Effector memory CD8-positive, alpha-beta T cell (primary cell): ENCODE measurements at regions not wholly inside any gene's neighbourhood (a gene's known extent, or its start where the extent isn't known, plus 50 kb on each side); places are given as distances from the start of the nearest gene placed in this dataset.

Experiments used
- ATAC-seq: fragments of 150-1000 bp; cut with Tn5 transposase; replicated peaks from 2 replicates; pipeline ENCODE4 v1.10.0; 2021; ENCODE audit warnings: mild to moderate bottlenecking, moderate library complexity
- DNase-seq, 3 experiments: peaks; one replicate each; pipeline ENCODE4 v3.0.0; 2021
- H3K27ac Mint-ChIP-seq, 2 donors: one replicate each; pipeline ENCODE4 v1.8.0; 2022; ENCODE audit warnings: mild to moderate bottlenecking in 2 of 2, mixed read lengths in 2 of 2, moderate library complexity in 2 of 2
- H3K27me3 Mint-ChIP-seq, 2 donors: one replicate each; pipeline ENCODE4 v1.8.0; 2022; ENCODE audit warnings: mixed read lengths in 2 of 2
- H3K36me3 Mint-ChIP-seq: one replicate; pipeline ENCODE4 v1.8.0; 2022; ENCODE audit warnings: mild to moderate bottlenecking, moderate library complexity, mixed read lengths; ENCODE audit not compliant: insufficient read depth
- H3K4me1 Mint-ChIP-seq, 2 donors: one replicate each; pipeline ENCODE4 v1.8.0; 2022; ENCODE audit warnings: low read depth in 2 of 2, mixed read lengths in 2 of 2
- H3K4me3 Mint-ChIP-seq, 2 donors: one replicate each; pipeline ENCODE4 v1.8.0; 2022; ENCODE audit warnings: mild to moderate bottlenecking in 2 of 2, mixed read lengths in 2 of 2, moderate library complexity in 2 of 2
- H3K9me3 Mint-ChIP-seq, 2 donors: one replicate each; pipeline ENCODE4 v1.8.0; 2022; ENCODE audit warnings: mixed read lengths in 2 of 2

GRCh38 chr12:98224584-98225221, 290.7 kb upstream of the TMPO start:
- no peak overlapping the region for H3K4me3 Mint-ChIP-seq
- H3K36me3 Mint-ChIP-seq: no peaks in the 10 kb centered on the region
- DNase-seq (no peak), ATAC-seq (no peak)
- H3K27me3 Mint-ChIP-seq: peaks cover 30 to 55% of the 10 kb centered on the region in 2 donors
- H3K9me3 Mint-ChIP-seq: peaks cover 0 to 4% of the 10 kb centered on the region in 2 donors
- no peak overlapping the region for H3K27ac Mint-ChIP-seq
- H3K4me1 Mint-ChIP-seq: peaks cover 0 to 5% of the 10 kb centered on the region in 2 donors

- no peak for ATAC-seq
- no peak overlapping the region for H3K27ac Mint-ChIP-seq
- no peak overlapping the region for H3K4me3 Mint-ChIP-seq
- DNase-seq: no peak
- peaks cover 18 to 43% of the 10 kb centered on the region in 2 donors for H3K27me3 Mint-ChIP-seq
- H3K4me1 Mint-ChIP-seq: peaks cover 0 to 5% of the 10 kb centered on the region in 2 donors
- H3K9me3 Mint-ChIP-seq: peaks cover 0 to 4% of the 10 kb centered on the region in 2 donors
- no peaks in the 10 kb centered on the region for H3K36me3 Mint-ChIP-seq
Observed at GRCh38 chr12:98227162-98227561, 288.2 kb upstream of the TMPO start.

GRCh38 chr12:98228683-98229539, 286.5 kb upstream of the TMPO start:
- ATAC-seq (no peak), DNase-seq (no peak)
- Mint-ChIP-seq H3K27ac (no peak overlapping the region), H3K4me1 (peaks cover 0 to 5% of the 10 kb centered on the region in 2 donors), H3K36me3 (no peaks in the 10 kb centered on the region), H3K27me3 (peaks cover 6 to 28% of the 10 kb centered on the region in 2 donors), H3K9me3 (no peaks in the 10 kb centered on the region), H3K4me3 (no peak overlapping the region)

- Mint-ChIP-seq H3K27ac (no peak overlapping the region), H3K4me1 (peaks cover 0 to 5% of the 10 kb centered on the region in 2 donors), H3K36me3 (no peaks in the 10 kb centered on the region), H3K9me3 (no peaks in the 10 kb centered on the region), H3K4me3 (no peak overlapping the region), H3K27me3 (peaks cover 6 to 21% of the 10 kb centered on the region in 2 donors)
- no peak for DNase-seq
- no peak for ATAC-seq
Observed at GRCh38 chr12:98229540-98229924, 285.9 kb upstream of the TMPO start.

GRCh38 chr12:98232753-98233390, 282.5 kb upstream of the TMPO start:
- no peaks in the 10 kb centered on the region for H3K36me3 Mint-ChIP-seq
- peaks cover 6 to 16% of the 10 kb centered on the region in 2 donors for H3K27me3 Mint-ChIP-seq
- no peak overlapping the region for H3K27ac Mint-ChIP-seq
- no peaks in the 10 kb centered on the region for H3K9me3 Mint-ChIP-seq
- DNase-seq (no peak), ATAC-seq (no peak)
- no peaks in the 10 kb centered on the region for H3K4me1 Mint-ChIP-seq
- H3K4me3 Mint-ChIP-seq: no peak overlapping the region

GRCh38 chr12:98235301-98235700, 280.1 kb upstream of the TMPO start:
- Mint-ChIP-seq H3K27me3 (peaks cover 10 to 17% of the 10 kb centered on the region in 2 donors), H3K27ac (no peak overlapping the region), H3K4me1 (no peaks in the 10 kb centered on the region), H3K36me3 (no peaks in the 10 kb centered on the region), H3K9me3 (no peaks in the 10 kb centered on the region), H3K4me3 (no peak overlapping the region)
- ATAC-seq: no peak
- DNase-seq: no peak

- no peak for DNase-seq
- Mint-ChIP-seq H3K9me3 (peaks cover 0 to 2% of the 10 kb centered on the region in 2 donors), H3K36me3 (no peaks in the 10 kb centered on the region), H3K27me3 (peaks cover 10 to 17% of the 10 kb centered on the region in 2 donors), H3K27ac (no peak overlapping the region), H3K4me3 (no peak overlapping the region), H3K4me1 (no peaks in the 10 kb centered on the region)
- ATAC-seq: no peak
Observed at GRCh38 chr12:98238515-98239130, 276.8 kb upstream of the TMPO start.

- H3K4me3 Mint-ChIP-seq: no peak overlapping the region
- DNase-seq: no peak
- no peaks in the 10 kb centered on the region for H3K4me1 Mint-ChIP-seq
- no peaks in the 10 kb centered on the region for H3K36me3 Mint-ChIP-seq
- H3K27ac Mint-ChIP-seq: no peak overlapping the region
- ATAC-seq: no peak
- H3K27me3 Mint-ChIP-seq: peaks cover 10 to 17% of the 10 kb centered on the region in 2 donors
- peaks cover 0 to 2% of the 10 kb centered on the region in 2 donors for H3K9me3 Mint-ChIP-seq
Observed at GRCh38 chr12:98243190-98243589, 272.2 kb upstream of the TMPO start.

- Mint-ChIP-seq H3K27me3 (peaks cover 7 to 13% of the 10 kb centered on the region in 2 donors), H3K4me1 (no peaks in the 10 kb centered on the region), H3K4me3 (no peak overlapping the region), H3K9me3 (peaks cover 0 to 2% of the 10 kb centered on the region in 2 donors), H3K27ac (no peak overlapping the region), H3K36me3 (no peaks in the 10 kb centered on the region)
- no peak for DNase-seq
- no peak for ATAC-seq
Observed at GRCh38 chr12:98244136-98244535, 271.3 kb upstream of the TMPO start.

GRCh38 chr12:98253207-98254037, 262.0 kb upstream of the TMPO start:
- ATAC-seq: no peak

GRCh38 chr12:98256830-98257229, 258.6 kb upstream of the TMPO start:
- ATAC-seq (no peak), DNase-seq (no peak)
- H3K4me1 Mint-ChIP-seq: no peaks in the 10 kb centered on the region
- H3K27me3 Mint-ChIP-seq: peaks cover 2 to 3% of the 10 kb centered on the region in 2 donors
- H3K27ac Mint-ChIP-seq: no peak overlapping the region
- H3K36me3 Mint-ChIP-seq: no peaks in the 10 kb centered on the region
- H3K9me3 Mint-ChIP-seq: no peaks in the 10 kb centered on the region
- H3K4me3 Mint-ChIP-seq: no peak overlapping the region

More at GRCh38 chr12:98253207-98254037, 262.0 kb upstream of the TMPO start:
- Mint-ChIP-seq H3K4me3 (no peak overlapping the region), H3K4me1 (no peaks in the 10 kb centered on the region), H3K9me3 (no peaks in the 10 kb centered on the region), H3K27me3 (peaks cover 0 to 6% of the 10 kb centered on the region in 2 donors), H3K27ac (no peak overlapping the region), H3K36me3 (no peaks in the 10 kb centered on the region)
- no peak for DNase-seq

GRCh38 chr12:98259693-98260092, 255.7 kb upstream of the TMPO start:
- H3K4me1 Mint-ChIP-seq: no peaks in the 10 kb centered on the region

More at GRCh38 chr12:98259693-98260092, 255.7 kb upstream of the TMPO start:
- Mint-ChIP-seq H3K9me3 (no peaks in the 10 kb centered on the region), H3K27me3 (peaks cover 16 to 21% of the 10 kb centered on the region in 2 donors), H3K36me3 (no peaks in the 10 kb centered on the region), H3K27ac (no peak overlapping the region), H3K4me3 (no peak overlapping the region)
- no peak for DNase-seq
- no peak for ATAC-seq
